ENCODE measurements at regions not wholly inside any gene's neighbourhood (a gene's known extent, or its start where the extent isn't known, plus 50 kb on each side); places are given as distances from the start of the nearest gene placed in this dataset.

DNA sequence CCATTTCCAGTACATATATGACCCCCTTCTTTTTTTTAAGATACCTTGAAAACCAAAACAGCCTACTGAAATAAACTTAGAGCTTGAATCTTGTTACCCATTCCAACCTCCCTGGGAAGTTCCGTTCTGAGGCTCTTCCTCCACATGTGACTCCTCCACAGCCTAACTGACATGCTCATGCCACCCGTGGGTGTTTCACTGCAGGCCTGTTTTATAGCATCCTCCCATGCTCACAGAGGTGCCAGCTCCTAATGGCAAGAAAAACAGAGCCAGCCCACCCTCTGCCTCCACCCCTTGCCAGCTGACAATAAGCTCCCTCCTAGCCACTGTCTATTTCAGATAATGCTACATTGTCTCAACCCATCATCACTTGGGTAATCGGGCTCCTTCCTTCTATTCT lies 97.6 kb upstream of the E2F8 start:
- no peak overlapping the region for H3K4me3 ChIP-seq
- in situ Hi-C loops (cut with MboI; ENCODE audit: low sequenced_read_pairs): no loop called here
- no peak for DNase-seq (ENCODE audit: low spot score in 2 of 2)
- H3K4me1 ChIP-seq: no peaks in the 10 kb centered on the region
- peaks cover 31% of the 10 kb centered on the region for H3K27me3 ChIP-seq (ENCODE audit: low read depth)
- no peaks in the 10 kb centered on the region for H3K36me3 ChIP-seq (replicated peaks)
- H3K9me3 ChIP-seq: no peaks in the 10 kb centered on the region

DNA sequence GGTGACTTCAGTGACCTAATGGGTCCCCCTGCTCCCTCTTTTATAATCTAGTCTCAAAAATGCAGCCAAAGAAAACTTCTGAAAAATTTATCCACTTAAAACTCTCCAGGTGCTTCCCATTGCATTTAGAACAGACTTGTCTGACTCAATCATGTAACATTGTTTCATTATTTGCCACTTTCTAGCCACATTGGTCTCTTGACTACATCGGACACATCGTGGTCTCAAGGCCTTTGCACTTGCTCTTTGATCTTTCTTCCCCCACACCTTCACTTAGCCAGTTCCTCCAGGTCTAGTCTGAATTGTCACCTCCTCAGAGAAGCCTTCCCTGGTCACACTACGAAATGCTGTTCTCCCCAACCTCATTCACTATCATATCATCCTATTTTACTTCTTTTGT lies 97.0 kb upstream of the E2F8 start:
- Histone ChIP-seq H3K36me3 (replicated peaks) (no peaks in the 10 kb centered on the region), H3K9me3 (no peaks in the 10 kb centered on the region), H3K4me1 (no peaks in the 10 kb centered on the region), H3K4me3 (no peak overlapping the region), H3K27me3 (ENCODE audit: low read depth) (peaks cover 26% of the 10 kb centered on the region)
- no peak for DNase-seq (ENCODE audit: low spot score in 2 of 2)
- in situ Hi-C loops (cut with MboI; ENCODE audit: low sequenced_read_pairs): no loop called here

DNA sequence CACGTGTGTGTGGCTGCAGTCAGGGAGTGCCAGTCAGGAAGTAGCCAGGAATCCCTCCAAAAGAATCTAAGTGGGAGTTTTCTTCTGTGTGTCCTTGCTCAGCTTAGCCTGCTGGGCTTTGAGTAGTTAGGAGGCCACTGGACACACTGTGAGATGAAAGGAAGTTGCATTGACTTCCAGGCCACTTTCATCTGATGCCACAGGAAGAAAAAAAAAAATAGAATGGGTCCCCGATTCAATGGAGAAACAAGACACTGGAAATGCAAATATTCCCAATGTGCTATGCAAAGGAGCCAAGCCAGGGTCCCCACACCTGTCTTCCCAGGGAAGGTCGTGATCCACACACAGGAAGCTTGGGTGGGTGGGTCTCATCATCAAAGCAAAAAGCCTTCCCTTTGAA lies 95.6 kb upstream of the E2F8 start:
- in situ Hi-C loops (cut with MboI; ENCODE audit: low sequenced_read_pairs): no loop called here
- Histone ChIP-seq H3K4me1 (no peaks in the 10 kb centered on the region), H3K9me3 (no peaks in the 10 kb centered on the region), H3K36me3 (replicated peaks) (no peaks in the 10 kb centered on the region), H3K27me3 (ENCODE audit: low read depth) (peaks cover 22% of the 10 kb centered on the region), H3K4me3 (no peak overlapping the region)
- no peak for DNase-seq (ENCODE audit: low spot score in 2 of 2)

DNA sequence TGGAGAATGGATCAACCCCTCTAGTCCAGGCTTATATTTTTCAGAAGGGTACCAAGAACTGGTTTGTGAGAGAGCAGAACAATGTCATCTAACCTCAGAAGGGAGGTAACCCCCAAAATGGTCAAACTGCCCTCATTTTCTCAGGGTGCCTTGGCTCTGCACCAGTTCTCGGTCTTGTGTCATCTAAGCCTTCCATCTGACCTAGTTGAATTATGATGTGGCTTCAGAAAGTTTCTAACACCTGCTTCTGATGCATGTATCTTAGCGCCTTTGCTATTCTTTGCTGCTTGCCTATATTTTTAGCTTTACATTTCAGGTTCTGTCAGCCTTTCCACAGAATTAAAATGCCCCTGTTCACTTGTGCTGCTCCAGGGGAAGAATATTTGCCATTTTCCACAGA lies 91.7 kb upstream of the E2F8 start:
- no peak overlapping the region for H3K4me3 ChIP-seq
- no peaks in the 10 kb centered on the region for H3K36me3 ChIP-seq (replicated peaks)
- in situ Hi-C loops (cut with MboI; ENCODE audit: low sequenced_read_pairs): no loop called here
- no peak for DNase-seq (ENCODE audit: low spot score in 2 of 2)
- no peaks in the 10 kb centered on the region for H3K9me3 ChIP-seq
- H3K4me1 ChIP-seq: no peaks in the 10 kb centered on the region
- H3K27me3 ChIP-seq (ENCODE audit: low read depth): peaks cover 10% of the 10 kb centered on the region

DNA sequence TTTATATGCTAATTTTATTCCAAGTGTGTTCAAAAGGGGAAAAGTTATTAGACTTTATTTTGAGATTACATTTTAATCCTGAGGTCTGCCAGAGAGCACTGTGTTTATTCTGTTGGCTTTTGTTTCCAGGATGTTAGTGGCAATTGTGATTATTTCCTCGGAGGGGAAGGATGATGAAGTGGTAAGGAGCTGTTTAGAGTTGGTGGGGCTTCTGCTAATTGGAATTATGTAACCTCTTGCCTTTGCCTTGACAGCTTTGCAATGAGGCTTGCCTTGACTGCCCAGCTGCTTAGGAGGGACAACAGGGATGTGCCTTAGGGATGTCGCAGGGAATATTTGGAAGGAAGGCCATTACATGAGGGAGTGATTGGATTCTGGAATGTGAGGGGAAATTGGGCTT lies 89.7 kb upstream of the E2F8 start:
- Histone ChIP-seq H3K4me3 (no peak overlapping the region), H3K4me1 (no peaks in the 10 kb centered on the region), H3K9me3 (no peaks in the 10 kb centered on the region; the same call in 1 of the 2 replicates), H3K27me3 (ENCODE audit: low read depth) (peaks cover 10% of the 10 kb centered on the region), H3K36me3 (replicated peaks) (no peaks in the 10 kb centered on the region)
- DNase-seq (ENCODE audit: low spot score in 2 of 2): no peak
- in situ Hi-C loops (cut with MboI; ENCODE audit: low sequenced_read_pairs): no loop called here

DNA sequence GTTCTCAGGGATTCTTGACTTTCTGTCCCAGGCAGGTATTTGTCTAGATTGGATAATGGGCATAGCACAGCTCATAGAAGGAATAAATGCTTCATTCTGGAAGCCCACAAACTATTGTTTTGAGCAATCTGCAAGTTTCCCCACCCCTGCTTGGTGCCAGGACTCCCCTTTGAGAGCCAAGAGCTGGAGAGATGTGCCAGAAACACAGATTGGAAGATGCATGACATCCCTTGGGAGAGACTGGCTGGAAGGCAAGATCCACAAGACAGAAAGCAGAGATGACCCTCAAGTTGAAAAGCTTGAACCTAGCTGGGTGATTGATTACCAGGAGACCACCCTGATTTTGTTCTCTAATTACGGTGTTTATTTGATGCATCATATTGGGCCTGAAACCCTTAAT lies 89.2 kb upstream of the E2F8 start:
- H3K4me1 ChIP-seq: no peaks in the 10 kb centered on the region
- H3K9me3 ChIP-seq: no peaks in the 10 kb centered on the region; the same call in 1 of the 2 replicates
- peaks cover 10% of the 10 kb centered on the region for H3K27me3 ChIP-seq (ENCODE audit: low read depth)
- in situ Hi-C loops (cut with MboI; ENCODE audit: low sequenced_read_pairs): no loop called here
- no peaks in the 10 kb centered on the region for H3K36me3 ChIP-seq (replicated peaks)
- H3K4me3 ChIP-seq: no peak overlapping the region
- no peak for DNase-seq (ENCODE audit: low spot score in 2 of 2)

DNA sequence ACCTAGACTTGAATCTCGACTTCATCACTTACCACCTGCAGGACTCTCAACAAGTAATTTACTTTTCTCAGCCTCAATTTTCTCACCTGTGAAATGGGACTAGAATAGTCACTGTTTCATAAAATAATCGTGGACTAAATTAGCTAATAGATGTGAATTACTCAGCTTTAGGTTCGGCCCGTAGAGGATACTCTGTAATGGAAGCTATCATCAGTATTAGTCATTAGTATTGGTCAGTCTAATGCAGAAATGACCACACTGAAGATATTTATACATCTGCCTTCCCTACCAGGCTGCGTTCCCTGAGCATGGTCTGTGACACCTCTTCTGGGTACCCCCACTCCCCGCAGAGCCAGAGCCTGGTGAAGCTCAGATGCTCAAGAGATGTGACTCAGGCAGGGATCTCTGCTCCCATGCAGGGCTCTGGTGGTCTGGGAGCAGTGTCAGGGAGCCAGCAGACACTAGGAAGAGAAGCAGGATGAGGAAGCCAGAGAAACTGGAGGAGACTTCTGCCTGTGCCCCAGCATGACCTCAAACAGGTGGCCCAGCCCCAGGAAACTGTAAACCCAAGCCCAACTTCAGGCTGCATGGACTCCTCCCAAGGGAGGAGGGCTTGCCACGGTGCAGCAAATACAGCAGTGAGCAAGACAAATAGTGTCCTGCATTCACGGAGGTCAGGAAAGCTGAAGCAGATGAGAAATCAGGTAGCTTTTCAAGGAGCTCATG lies 88.0 kb upstream of the E2F8 start:
- H3K36me3 ChIP-seq (replicated peaks): no peaks in the 10 kb centered on the region
- H3K9me3 ChIP-seq: no peaks in the 10 kb centered on the region; the same call in 1 of the 2 replicates
- DNase-seq (ENCODE audit: low spot score in 2 of 2): no peak
- no peaks in the 10 kb centered on the region for H3K4me1 ChIP-seq
- in situ Hi-C loops (cut with MboI; ENCODE audit: low sequenced_read_pairs): no loop called here
- peaks cover 10% of the 10 kb centered on the region for H3K27me3 ChIP-seq (ENCODE audit: low read depth)
- no peak overlapping the region for H3K4me3 ChIP-seq

DNA sequence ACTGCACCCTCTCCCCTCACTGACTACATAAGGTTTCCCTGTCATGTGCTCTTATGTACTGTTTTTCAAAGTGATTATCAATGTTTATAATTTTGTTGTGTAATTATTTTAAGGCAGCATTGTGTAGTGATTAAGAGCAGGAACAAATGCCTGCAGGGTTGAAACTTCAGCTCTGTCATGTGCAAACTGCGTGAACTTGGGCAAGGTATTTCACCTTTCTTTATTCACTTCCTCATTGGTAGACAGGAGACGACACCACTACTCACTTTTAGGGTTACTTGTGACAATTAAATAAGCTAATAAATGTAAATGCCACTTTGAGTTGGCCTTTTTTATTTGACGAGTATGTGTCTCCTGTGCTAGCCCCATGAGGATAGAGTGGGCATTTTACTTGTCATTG lies 86.5 kb upstream of the E2F8 start:
- H3K36me3 ChIP-seq (replicated peaks): no peaks in the 10 kb centered on the region
- peaks cover 6% of the 10 kb centered on the region for H3K27me3 ChIP-seq (ENCODE audit: low read depth)
- no peak overlapping the region for H3K4me3 ChIP-seq
- H3K9me3 ChIP-seq: no peaks in the 10 kb centered on the region; the same call in 1 of the 2 replicates
- H3K4me1 ChIP-seq: no peaks in the 10 kb centered on the region
- in situ Hi-C loops (cut with MboI; ENCODE audit: low sequenced_read_pairs): no loop called here
- DNase-seq (ENCODE audit: low spot score in 2 of 2): no peak

DNA sequence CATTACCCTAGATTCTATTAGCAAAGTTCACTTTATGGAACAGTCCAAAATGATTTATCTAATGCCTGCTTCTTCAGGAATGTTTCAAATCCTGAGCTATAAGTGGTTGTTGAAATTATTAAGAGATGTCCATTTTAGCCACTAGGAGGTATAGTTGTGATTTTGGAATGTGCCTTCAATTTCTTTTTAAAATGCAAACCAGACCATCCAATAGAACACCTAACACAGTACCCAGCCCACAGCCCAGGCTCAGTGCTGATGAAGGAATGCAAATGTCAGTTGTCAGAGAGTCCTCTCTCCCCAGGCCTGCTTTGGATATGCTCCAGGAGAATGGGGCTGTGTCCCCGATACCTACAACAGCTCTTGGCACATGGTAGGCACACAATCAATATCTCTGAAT lies 85.8 kb upstream of the E2F8 start:
- Histone ChIP-seq H3K36me3 (replicated peaks) (no peaks in the 10 kb centered on the region), H3K9me3 (no peaks in the 10 kb centered on the region; the same call in 1 of the 2 replicates), H3K4me1 (no peaks in the 10 kb centered on the region), H3K27me3 (ENCODE audit: low read depth) (peaks cover 6% of the 10 kb centered on the region), H3K4me3 (no peak overlapping the region)
- DNase-seq (ENCODE audit: low spot score in 2 of 2): no peak
- in situ Hi-C loops (cut with MboI; ENCODE audit: low sequenced_read_pairs): no loop called here

DNA sequence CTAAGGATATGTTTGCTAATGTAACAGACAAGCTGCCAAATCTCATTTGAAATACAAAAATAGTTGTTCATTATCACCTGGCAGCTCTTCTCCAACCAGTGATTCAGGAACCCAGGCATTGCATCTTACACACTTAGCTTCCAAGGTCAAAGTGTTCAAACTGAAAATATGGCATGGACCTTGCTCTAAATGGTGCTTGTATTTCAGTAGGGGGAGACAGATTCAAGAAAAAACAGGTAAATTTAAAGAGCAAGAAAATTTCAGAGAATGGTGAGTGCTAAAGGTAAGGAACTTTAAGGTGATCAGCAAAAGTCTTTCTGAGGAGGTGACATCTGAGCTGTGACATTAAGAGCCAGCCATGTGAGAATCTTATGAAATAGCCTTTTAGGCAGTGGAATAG lies 82.8 kb upstream of the E2F8 start:
- no peaks in the 10 kb centered on the region; the same call in 1 of the 2 replicates for H3K27me3 ChIP-seq (ENCODE audit: low read depth)
- no peak overlapping the region for H3K4me3 ChIP-seq
- in situ Hi-C loops (cut with MboI; ENCODE audit: low sequenced_read_pairs): loop anchor here (25.0 kb wide), 2 partner anchors 439 to 589 kb away; no protein-coding TSS in a partner anchor
- no peak for DNase-seq (ENCODE audit: low spot score in 2 of 2)
- no peaks in the 10 kb centered on the region; the same call in 1 of the 2 replicates for H3K9me3 ChIP-seq
- H3K4me1 ChIP-seq: no peaks in the 10 kb centered on the region
- H3K36me3 ChIP-seq (replicated peaks): no peaks in the 10 kb centered on the region

DNA sequence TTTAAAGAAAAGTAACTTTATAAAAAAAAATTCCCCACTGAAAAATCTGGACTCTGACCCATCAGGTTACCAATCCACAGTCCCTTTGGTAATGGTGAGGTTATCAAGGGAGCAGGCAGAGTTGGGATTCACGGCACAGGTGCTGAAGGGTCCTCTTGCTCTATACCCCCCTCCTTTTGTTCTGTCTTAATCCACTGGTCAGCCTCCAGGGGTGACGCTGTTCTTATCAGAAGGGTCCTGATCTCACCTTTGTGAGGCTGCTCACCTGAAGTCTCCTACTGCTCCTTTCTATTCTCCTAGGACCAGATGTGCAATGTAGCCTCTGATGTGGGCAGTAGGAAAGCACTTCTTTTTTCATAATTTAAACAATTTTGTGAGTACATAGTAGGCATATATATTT lies 80.6 kb upstream of the E2F8 start:
- Histone ChIP-seq H3K4me3 (no peak overlapping the region), H3K4me1 (no peaks in the 10 kb centered on the region), H3K27me3 (ENCODE audit: low read depth) (no peaks in the 10 kb centered on the region; the same call in 1 of the 2 replicates), H3K9me3 (no peaks in the 10 kb centered on the region; the same call in 1 of the 2 replicates), H3K36me3 (replicated peaks) (no peaks in the 10 kb centered on the region)
- in situ Hi-C loops (cut with MboI; ENCODE audit: low sequenced_read_pairs): loop anchor here (25.0 kb wide), 2 partner anchors 441 to 591 kb away; no protein-coding TSS in a partner anchor
- DNase-seq (ENCODE audit: low spot score in 2 of 2): no peak

DNA sequence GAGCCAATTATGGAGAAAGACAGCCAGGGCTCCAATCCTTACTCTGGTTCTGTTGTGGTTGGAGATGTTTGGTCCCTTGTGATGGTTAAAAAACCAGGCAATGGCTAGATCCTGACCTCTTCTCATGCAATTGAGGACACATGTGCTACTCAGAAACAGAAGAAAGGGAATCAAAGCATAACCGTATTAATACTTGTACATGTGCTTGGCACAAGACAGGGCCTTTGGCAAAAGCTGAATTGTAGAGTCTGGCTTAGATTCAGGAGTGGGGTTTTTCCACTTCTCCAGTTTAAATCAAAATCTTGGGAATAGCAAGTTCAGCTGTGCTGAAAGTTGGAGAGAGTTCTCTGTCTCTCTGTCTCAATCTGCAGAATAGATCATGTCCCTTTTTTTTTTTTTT lies 80.1 kb upstream of the E2F8 start:
- H3K36me3 ChIP-seq (replicated peaks): no peaks in the 10 kb centered on the region
- H3K27me3 ChIP-seq (ENCODE audit: low read depth): no peaks in the 10 kb centered on the region; the same call in 1 of the 2 replicates
- H3K4me3 ChIP-seq: no peak overlapping the region
- in situ Hi-C loops (cut with MboI; ENCODE audit: low sequenced_read_pairs): loop anchor here (25.0 kb wide), 2 partner anchors 441 to 591 kb away; no protein-coding TSS in a partner anchor
- DNase-seq (ENCODE audit: low spot score in 2 of 2): no peak
- H3K9me3 ChIP-seq: no peaks in the 10 kb centered on the region; the same call in 1 of the 2 replicates
- no peaks in the 10 kb centered on the region for H3K4me1 ChIP-seq

DNA sequence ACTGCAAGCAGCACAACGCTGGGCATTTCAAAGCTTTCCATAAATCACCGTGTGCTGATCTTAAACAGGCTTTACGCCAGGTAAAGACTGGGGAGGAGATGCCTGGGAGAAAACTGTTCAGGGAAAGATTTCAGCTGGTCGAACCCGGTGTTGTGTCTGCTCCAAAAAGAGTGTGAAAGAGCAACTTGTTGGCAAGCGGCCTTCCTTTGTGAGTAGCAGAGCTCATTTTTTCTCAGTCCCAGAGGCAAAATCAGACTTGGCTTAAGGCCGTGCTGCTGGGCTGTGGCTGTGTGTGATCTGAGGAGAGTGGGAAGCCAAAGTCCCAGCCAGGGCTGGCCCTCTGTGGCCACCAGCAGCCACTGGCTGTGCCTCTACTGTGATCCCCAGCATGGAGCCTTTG lies 75.7 kb upstream of the E2F8 start:
- no peak for DNase-seq (ENCODE audit: low spot score in 2 of 2)
- no peak overlapping the region for H3K4me3 ChIP-seq
- no peaks in the 10 kb centered on the region for H3K9me3 ChIP-seq
- H3K27me3 ChIP-seq (ENCODE audit: low read depth): no peaks in the 10 kb centered on the region; the same call in 1 of the 2 replicates
- in situ Hi-C loops (cut with MboI; ENCODE audit: low sequenced_read_pairs): loop anchor here (5.0 to 25.0 kb wide), 3 partner anchors 241 to 596 kb away; no protein-coding TSS in a partner anchor
- H3K36me3 ChIP-seq (replicated peaks): no peaks in the 10 kb centered on the region
- no peaks in the 10 kb centered on the region for H3K4me1 ChIP-seq

DNA sequence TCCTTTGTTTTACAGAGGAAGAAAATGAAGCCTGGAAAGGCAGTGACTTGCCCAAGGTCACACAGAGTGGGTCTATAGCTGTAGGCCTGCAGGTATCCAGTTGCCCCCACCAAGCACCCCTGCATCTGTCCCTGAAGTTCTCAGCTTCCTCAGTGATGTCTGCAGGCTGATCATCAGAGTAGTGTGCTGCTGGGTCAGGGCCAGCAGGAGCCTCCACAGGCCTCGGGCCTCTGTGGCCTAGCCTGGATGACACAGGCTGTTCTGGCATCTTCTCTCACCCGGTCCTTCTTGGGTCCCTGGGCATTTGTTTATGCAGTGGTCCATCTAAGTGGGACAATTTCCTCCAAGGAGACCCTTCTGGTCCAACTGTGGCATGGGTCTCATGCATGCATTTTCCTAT lies 74.8 kb upstream of the E2F8 start:
- H3K36me3 ChIP-seq (replicated peaks): no peaks in the 10 kb centered on the region
- no peak overlapping the region for H3K4me3 ChIP-seq
- in situ Hi-C loops (cut with MboI; ENCODE audit: low sequenced_read_pairs): loop anchor here (5.0 to 25.0 kb wide), 3 partner anchors 242 to 597 kb away; no protein-coding TSS in a partner anchor
- no peak for DNase-seq (ENCODE audit: low spot score in 2 of 2)
- H3K27me3 ChIP-seq (ENCODE audit: low read depth): no peaks in the 10 kb centered on the region; the same call in 1 of the 2 replicates
- no peaks in the 10 kb centered on the region for H3K4me1 ChIP-seq
- H3K9me3 ChIP-seq: no peaks in the 10 kb centered on the region

Data from HAP-1 (cell line).